HG03520 (cell line): ENCODE measurements at regions not wholly inside any gene's neighbourhood (a gene's known extent, or its start where the extent isn't known, plus 50 kb on each side); places are given as distances from the start of the nearest gene placed in this dataset.

Source experiments
- ATAC-seq: cut with Tn5 transposase; IDR thresholded peaks from one replicate; pipeline ENCODE4 v1.9.1; 2021; ENCODE audit warnings: mild to moderate bottlenecking, moderate library complexity; ENCODE audit not compliant: unreplicated experiment

DNA sequence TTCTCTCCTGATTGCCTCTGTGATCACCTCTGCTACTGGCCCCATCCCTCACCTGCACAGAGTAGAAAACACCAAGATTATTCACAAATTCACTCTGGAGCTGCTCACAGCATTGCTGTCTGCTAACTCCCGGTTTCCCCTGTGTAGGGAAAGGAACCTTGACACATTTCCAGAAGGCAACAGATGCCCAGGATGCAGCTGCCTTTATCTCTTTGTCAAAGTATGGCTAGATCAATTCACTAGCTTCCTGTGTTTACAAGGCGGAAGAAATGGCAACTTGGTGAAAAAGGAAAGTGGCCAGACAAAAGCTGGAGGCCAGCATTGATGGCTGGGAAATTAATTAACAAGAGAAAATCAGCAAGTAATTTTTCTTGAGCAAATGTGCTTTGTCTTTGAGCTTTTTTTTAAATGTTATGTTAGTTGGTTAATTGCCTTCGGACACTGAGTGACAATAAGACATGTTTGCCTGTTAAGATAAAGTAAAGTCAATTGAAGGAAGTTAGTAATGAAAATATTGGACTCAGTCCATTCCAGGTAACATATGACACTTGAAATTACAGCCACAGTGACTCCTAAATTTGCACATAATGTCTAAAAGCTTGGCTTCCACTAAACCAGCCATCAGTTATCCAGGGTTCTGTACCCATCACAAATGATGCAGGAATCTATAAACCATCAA, 394.6 kb upstream of the IL12A start:
- ATAC-seq, result no peak

- no peak for ATAC-seq
Observed at GRCh38 chr3:159600291-159600690, 388.3 kb upstream of the IL12A start.

- no peak for ATAC-seq
Observed at GRCh38 chr3:159604151-159604581, 384.5 kb upstream of the IL12A start.

DNA sequence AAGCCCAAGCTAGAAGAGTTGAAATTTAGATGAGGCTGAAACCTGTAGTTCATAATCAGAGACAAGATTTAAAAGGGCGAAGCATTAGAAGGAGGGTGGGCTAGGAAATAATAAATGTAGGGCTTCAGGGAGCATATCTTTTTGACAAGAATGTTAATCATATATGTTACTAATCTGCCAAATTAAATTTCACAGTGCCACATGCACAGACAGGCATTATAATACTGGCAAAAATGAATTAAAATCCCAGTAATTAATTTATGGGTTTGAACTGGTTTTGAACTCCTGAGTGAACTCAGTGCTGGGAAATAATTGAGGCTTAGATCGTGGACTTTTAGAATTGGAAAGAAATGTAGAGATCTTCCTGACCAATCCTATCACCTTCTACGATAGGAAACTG, 383.5 kb upstream of the IL12A start:
- no peak for ATAC-seq

GRCh38 chr3:159605776-159606175, 382.9 kb upstream of the IL12A start:
- no peak for ATAC-seq

GRCh38 chr3:159607856-159608255, 380.8 kb upstream of the IL12A start:
- no peak for ATAC-seq

GRCh38 chr3:159608311-159608710, 380.3 kb upstream of the IL12A start:
- ATAC-seq, result no peak

DNA sequence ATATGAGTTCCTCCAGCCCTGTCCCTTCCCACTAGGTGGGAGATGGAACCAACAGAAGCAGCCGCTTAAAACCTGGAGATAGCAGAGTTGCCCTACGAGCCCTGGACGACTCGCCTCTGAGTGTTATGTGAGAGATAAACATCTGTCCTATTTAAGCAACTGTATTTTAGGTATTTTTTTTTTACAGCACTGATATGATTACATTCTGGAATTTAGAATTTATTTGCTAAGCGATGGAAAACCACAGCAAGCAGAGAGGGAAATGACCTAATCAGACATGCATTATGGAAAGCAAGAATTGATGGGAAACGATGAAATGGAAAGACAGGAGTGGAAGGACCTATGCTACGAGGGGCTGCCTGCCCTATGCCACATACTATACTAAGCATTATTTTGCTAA, 379.0 kb upstream of the IL12A start:
- no peak for ATAC-seq

GRCh38 chr3:159616234-159616825, 372.3 kb upstream of the IL12A start:
- no peak for ATAC-seq

- ATAC-seq, result no peak
Observed at GRCh38 chr3:159619341-159619885, 369.2 kb upstream of the IL12A start.

DNA sequence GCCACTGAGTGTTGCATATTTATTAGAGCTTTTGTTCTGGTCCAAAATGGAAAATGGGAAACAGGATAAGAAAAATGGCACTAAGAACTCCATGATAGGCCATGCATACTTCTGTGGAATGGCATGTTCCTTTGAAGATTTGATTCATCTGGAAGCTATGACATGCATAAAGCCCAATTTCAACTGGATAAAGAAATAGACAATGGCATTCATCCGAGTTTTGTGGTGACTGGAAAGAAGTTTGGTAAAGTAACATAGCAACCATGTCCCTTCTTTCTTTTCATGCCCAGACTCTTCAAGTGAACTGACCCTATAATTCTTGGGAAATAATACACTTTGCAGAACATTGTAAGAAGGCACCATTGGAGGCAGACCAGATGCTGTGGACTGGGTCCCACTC, 368.4 kb upstream of the IL12A start:
- ATAC-seq, result no peak

DNA sequence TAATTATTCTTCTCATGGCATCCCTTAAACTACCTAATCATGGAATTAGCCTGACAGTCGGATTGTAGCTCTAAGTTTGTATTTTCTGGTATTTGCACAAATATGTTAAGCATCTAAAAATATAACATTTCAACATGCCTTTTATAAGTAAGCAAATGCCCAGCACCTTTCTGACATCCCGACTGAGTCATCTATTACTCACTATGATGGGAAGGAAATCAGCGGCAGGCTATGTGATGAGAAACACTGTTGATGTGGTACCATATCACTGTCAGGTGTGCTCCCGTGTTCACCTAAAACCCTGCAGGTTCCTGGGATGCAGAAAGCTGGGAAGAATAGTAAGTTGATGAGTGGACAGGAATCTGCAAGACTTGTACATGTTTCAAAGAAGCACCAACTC, 367.8 kb upstream of the IL12A start:
- ATAC-seq, result no peak

DNA sequence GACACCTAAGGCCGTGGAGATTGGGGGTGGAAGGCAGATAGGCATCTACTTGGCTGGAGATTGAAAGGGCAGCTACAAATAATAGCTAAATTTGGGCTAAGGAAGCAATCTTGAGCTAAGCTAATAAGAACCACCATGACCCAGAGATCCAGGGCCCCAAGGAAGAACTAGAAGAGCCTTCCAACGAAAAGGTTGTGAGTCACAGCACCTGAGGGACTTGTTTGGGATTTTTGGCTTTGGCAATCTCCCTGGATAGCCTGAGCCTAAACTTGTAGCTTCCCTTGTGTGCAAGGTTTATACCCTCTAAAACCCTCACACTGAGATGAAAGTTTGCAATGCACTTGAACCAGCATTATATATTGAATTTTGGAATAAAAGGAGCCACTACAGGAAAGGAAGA, 364.0 kb upstream of the IL12A start:
- ATAC-seq, result no peak

DNA sequence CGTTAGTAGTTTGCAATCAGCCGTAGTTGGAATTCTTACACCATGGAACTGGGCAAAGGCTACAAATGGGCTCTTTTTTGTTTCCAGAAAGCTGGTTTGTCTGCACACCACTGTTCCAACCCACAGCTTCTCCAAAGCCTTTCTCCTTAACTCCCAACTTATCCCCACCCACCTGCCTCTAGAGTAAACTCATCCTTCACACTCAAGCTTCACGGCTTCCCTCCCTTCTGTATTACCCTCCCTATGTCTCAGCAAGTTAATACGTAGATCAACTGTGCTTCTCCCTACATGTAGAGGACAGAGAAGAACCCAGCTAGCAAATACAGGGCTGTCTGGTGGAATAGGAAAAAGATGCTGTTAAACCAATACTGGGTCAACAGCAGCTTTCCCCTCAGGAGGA, 363.0 kb upstream of the IL12A start:
- no peak for ATAC-seq

GRCh38 chr3:159626598-159626997, 362.0 kb upstream of the IL12A start:
- ATAC-seq, result no peak

DNA sequence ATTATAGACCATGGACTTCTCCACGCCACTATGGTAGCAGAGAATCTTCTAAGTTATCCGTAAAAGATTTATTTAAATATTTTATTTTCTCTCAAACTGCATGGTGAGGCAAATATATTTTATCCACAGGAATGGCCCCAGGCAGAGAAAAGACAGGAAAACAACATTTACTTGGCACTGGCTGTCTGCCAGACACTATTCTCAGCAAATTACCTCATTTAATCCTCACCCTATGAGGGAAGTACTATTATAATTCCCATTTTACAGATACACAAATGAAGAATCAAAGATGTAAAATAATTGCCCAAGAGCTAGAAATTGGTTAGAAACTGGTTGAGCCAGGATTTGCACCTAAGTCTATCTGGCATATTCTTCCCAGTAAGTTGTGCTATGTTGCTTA, 361.4 kb upstream of the IL12A start:
- ATAC-seq, result no peak

DNA sequence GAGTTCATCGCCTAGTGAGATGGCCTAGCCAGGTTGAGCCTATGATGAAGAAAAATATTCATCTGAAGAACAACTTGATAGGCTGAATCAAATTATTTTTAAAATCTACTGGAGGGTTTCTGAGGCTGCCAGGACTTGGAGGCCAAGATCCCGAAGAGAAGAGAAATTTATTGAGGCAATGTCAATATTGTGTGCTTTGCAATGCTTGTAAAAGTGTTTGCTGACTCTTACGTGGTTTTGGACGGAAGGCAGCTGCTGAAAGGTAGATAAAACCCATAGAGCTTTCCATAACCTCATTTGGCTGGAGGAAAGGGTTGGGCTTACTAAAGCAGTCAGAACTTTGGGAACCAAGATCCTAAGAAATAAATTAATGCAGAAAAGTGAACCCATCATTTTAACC, 361.0 kb upstream of the IL12A start:
- ATAC-seq, result no peak

DNA sequence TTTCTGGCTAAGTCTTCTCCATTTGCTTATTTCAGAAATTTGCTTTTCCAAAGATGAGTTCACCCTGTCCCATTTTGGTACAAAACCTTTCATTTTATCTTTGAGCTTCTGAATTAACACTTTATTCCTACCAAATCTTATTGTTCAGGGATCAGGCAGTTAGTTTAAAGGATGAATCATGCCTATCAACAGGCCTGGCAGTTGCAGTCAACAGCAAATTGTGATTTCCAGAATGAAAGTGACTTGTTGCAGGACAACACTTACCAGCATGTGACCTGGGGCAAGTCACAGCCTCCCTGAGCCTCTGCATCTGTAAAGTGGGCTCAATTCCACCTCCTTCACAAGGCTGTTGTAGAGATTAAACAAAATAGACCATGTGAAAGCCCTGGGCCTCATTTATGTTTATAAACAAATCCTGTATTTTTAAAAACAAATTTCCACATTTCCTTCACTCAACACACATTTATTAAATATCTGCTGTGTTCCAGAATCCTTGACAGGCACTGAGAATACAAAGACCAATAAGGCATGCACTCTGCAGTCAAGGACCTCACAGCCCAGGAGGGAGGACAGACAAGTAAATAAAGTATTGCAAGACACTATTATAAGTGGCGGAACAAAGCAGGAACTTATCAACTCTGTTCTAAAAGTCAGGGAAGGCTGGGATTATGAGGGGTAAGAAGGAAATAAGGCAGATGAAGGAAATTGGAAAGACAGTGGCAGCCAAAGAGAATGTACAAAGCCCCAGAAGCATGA, 359.1 kb upstream of the IL12A start:
- ATAC-seq, result no peak

DNA sequence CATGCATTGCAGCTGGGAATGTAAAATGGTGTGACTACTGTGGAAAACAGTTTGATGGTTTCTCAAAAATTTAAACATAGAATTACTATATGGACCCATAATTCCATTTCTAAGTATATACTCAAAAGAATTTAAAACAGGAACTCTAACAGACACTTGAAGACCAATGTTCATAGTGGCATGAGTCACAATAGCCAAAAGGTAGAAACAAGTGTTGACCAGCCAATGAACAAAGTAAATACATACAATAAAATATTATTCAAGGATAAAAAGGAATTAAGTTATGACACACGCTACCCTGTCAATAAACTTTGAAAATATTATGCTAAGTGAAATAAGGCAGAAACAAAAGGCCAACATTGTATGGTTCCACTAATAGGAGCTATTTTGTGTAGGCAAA, 357.4 kb upstream of the IL12A start:
- no peak for ATAC-seq

GRCh38 chr3:159632128-159632527, 356.5 kb upstream of the IL12A start:
- no peak for ATAC-seq

- ATAC-seq, result no peak
Observed at GRCh38 chr3:159632851-159633250, 355.8 kb upstream of the IL12A start.

- no peak for ATAC-seq
Observed at GRCh38 chr3:159634483-159634882, 354.2 kb upstream of the IL12A start.
